ENCODE measurements at regions not wholly inside any gene's neighbourhood (a gene's known extent, or its start where the extent isn't known, plus 50 kb on each side); places are given as distances from the start of the nearest gene placed in this dataset.
A peak's percentile ranks its signal among the peaks of the same experiment; 100 is the strongest.

DNA sequence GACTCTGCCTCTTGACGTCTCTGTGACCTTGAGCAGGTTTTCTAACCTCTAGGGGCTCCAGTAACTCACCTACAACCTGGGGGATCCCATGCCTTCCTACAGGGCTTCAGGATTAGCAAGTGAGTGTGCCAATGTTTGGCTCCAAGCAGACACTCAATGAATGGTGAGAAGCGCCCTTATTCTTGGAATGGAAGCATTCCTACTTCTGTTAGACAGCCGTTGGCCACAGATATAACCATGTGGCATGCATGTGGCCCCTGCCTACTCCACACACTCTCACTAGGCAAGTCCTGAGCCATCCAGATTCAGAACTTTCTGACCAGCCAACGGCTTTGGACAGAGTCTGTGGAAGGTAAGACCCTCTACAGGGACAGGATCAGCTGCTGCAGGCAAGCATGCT, 108.9 kb upstream of the LYZL2 start:
- peaks cover 4% of the 10 kb centered on the region for H3K4me1 Mint-ChIP-seq (ENCODE audit: low read depth, unreplicated experiment)
- no peak overlapping the region for H3K27ac Mint-ChIP-seq (ENCODE audit: unreplicated experiment)
- no peak overlapping the region for H3K4me3 Mint-ChIP-seq (ENCODE audit: unreplicated experiment)
- Histone ChIP-seq H3K36me3 (ENCODE audit: insufficient read depth, low read length) (no peaks in the 10 kb centered on the region), H4K20me1 (ENCODE audit: insufficient read depth, low read length) (no peaks in the 10 kb centered on the region), H3K9ac (ENCODE audit: low read length) (no peak overlapping the region), H3K27ac (ENCODE audit: low read depth, low read length) (no peak overlapping the region), H3K4me2 (ENCODE audit: low read length) (no peak overlapping the region), H3K79me2 (ENCODE audit: insufficient read depth, low read length) (no peaks in the 10 kb centered on the region), H3K4me3 (ENCODE audit: insufficient read depth, low read depth, low read length) (no peak overlapping the region), H2AFZ (ENCODE audit: low read depth, low read length) (no peak overlapping the region), H3K27me3 (ENCODE audit: insufficient read depth, low read length) (no peaks in the 10 kb centered on the region), H3K9me3 (ENCODE audit: insufficient read depth, low read depth, low read length) (no peaks in the 10 kb centered on the region), H3K4me1 (ENCODE audit: insufficient read depth, low read length) (peaks cover 10% of the 10 kb centered on the region)
- no peaks in the 10 kb centered on the region for H3K9me3 Mint-ChIP-seq (ENCODE audit: unreplicated experiment)
- no peak for TF ChIP-seq EZH2 (IDR thresholded peaks at IDR 0.05; ENCODE audit: insufficient read depth, low read length)
- TF ChIP-seq, protein P1, sequence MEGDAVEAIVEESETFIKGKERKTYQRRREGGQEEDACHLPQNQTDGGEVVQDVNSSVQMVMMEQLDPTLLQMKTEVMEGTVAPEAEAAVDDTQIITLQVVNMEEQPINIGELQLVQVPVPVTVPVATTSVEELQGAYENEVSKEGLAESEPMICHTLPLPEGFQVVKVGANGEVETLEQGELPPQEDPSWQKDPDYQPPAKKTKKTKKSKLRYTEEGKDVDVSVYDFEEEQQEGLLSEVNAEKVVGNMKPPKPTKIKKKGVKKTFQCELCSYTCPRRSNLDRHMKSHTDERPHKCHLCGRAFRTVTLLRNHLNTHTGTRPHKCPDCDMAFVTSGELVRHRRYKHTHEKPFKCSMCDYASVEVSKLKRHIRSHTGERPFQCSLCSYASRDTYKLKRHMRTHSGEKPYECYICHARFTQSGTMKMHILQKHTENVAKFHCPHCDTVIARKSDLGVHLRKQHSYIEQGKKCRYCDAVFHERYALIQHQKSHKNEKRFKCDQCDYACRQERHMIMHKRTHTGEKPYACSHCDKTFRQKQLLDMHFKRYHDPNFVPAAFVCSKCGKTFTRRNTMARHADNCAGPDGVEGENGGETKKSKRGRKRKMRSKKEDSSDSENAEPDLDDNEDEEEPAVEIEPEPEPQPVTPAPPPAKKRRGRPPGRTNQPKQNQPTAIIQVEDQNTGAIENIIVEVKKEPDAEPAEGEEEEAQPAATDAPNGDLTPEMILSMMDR (IDR thresholded peaks at IDR 0.05; ENCODE audit: insufficient read depth, low read depth, low read length), result no peak
- DNase-seq (ENCODE audit: low read depth), result no peak
- H3K27me3 Mint-ChIP-seq (ENCODE audit: low read depth, unreplicated experiment), result peaks cover 6% of the 10 kb centered on the region
- no peak for FAIRE-seq
- no peaks in the 10 kb centered on the region for H3K36me3 Mint-ChIP-seq (ENCODE audit: low read depth, unreplicated experiment)

GRCh38 chr10:30737931-30738391, 108.4 kb upstream of the LYZL2 start:
- no peaks in the 10 kb centered on the region for H3K27me3 ChIP-seq (ENCODE audit: insufficient read depth, low read length)
- Mint-ChIP-seq H3K27me3 (ENCODE audit: low read depth, unreplicated experiment) (peaks cover 6% of the 10 kb centered on the region), H3K9me3 (ENCODE audit: unreplicated experiment) (no peaks in the 10 kb centered on the region), H3K27ac (ENCODE audit: unreplicated experiment) (peak overlapping the region; percentile 34), H3K4me3 (ENCODE audit: unreplicated experiment) (no peak overlapping the region), H3K36me3 (ENCODE audit: low read depth, unreplicated experiment) (no peaks in the 10 kb centered on the region), H3K4me1 (ENCODE audit: low read depth, unreplicated experiment) (peaks cover 4% of the 10 kb centered on the region)
- H3K4me3 ChIP-seq (ENCODE audit: insufficient read depth, low read depth, low read length), result no peak overlapping the region
- no peak overlapping the region for H3K9ac ChIP-seq (ENCODE audit: low read length)
- no peak for FAIRE-seq
- H3K4me2 ChIP-seq (ENCODE audit: low read length), result no peak overlapping the region
- H3K4me1 ChIP-seq (ENCODE audit: insufficient read depth, low read length), result peaks cover 10% of the 10 kb centered on the region
- no peak overlapping the region for H3K27ac ChIP-seq (ENCODE audit: low read depth, low read length)
- no peaks in the 10 kb centered on the region for H3K9me3 ChIP-seq (ENCODE audit: insufficient read depth, low read depth, low read length)
- H3K79me2 ChIP-seq (ENCODE audit: insufficient read depth, low read length), result no peaks in the 10 kb centered on the region
- H2AFZ ChIP-seq (ENCODE audit: low read depth, low read length), result no peak overlapping the region
- H3K36me3 ChIP-seq (ENCODE audit: insufficient read depth, low read length), result no peaks in the 10 kb centered on the region
- TF ChIP-seq, protein P1 (IDR thresholded peaks at IDR 0.05; ENCODE audit: insufficient read depth, low read depth, low read length), result no peak
- TF ChIP-seq EZH2 (IDR thresholded peaks at IDR 0.05; ENCODE audit: insufficient read depth, low read length), result no peak
- no peak for DNase-seq (ENCODE audit: low read depth)
- H4K20me1 ChIP-seq (ENCODE audit: insufficient read depth, low read length), result no peaks in the 10 kb centered on the region

DNA sequence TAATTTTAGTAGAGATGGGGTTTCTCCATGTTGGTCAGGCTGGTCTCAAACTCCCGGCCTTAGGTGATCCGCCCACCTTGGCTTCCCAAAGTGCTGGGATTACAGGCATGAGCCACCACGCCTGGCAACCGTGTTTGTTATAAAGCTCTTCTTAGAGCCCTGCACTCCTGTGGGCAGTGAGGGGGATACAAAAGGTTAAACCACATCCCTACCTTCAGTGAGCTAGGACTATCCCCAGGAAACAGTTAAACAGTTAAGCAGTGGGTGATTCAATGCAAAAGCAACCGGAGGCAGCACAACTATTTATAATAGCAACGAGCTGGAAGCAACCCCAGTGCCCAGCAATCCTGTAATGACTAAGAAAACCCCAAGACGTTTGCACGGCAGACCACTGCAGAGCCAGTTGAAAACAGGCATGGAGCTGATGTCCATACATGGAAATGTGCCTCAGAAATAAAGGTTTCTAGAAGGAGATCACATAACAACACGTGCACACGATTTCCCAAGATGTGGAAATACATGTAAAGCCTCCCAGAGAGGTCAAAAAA, 107.2 kb upstream of the LYZL2 start:
- DNase-seq (ENCODE audit: low read depth), result peak; percentile 100
- peak overlapping the region; percentile 93 for H3K27ac Mint-ChIP-seq (ENCODE audit: unreplicated experiment)

More for the DNA sequence above, 107.2 kb upstream of the LYZL2 start:
- TF ChIP-seq, protein P1 (IDR thresholded peaks at IDR 0.05; ENCODE audit: insufficient read depth, low read depth, low read length), result no peak
- no peak for TF ChIP-seq EZH2 (IDR thresholded peaks at IDR 0.05; ENCODE audit: insufficient read depth, low read length)
- Histone ChIP-seq H3K4me3 (ENCODE audit: insufficient read depth, low read depth, low read length) (no peak overlapping the region), H3K4me2 (ENCODE audit: low read length) (no peak overlapping the region), H2AFZ (ENCODE audit: low read depth, low read length) (no peak overlapping the region), H3K27me3 (ENCODE audit: insufficient read depth, low read length) (no peaks in the 10 kb centered on the region), H4K20me1 (ENCODE audit: insufficient read depth, low read length) (no peaks in the 10 kb centered on the region), H3K27ac (ENCODE audit: low read depth, low read length) (peak overlapping the region; percentile 68), H3K9me3 (ENCODE audit: insufficient read depth, low read depth, low read length) (peaks cover 5% of the 10 kb centered on the region), H3K36me3 (ENCODE audit: insufficient read depth, low read length) (no peaks in the 10 kb centered on the region), H3K4me1 (ENCODE audit: insufficient read depth, low read length) (peaks cover 10% of the 10 kb centered on the region), H3K79me2 (ENCODE audit: insufficient read depth, low read length) (no peaks in the 10 kb centered on the region), H3K9ac (ENCODE audit: low read length) (peak overlapping the region; percentile 23)
- Mint-ChIP-seq H3K27me3 (ENCODE audit: low read depth, unreplicated experiment) (peaks cover 3% of the 10 kb centered on the region), H3K36me3 (ENCODE audit: low read depth, unreplicated experiment) (no peaks in the 10 kb centered on the region), H3K9me3 (ENCODE audit: unreplicated experiment) (no peaks in the 10 kb centered on the region), H3K4me3 (ENCODE audit: unreplicated experiment) (no peak overlapping the region), H3K4me1 (ENCODE audit: low read depth, unreplicated experiment) (peaks cover 4% of the 10 kb centered on the region)
- peak; percentile 100 for FAIRE-seq

Measured in astrocyte (in vitro differentiated cells and primary cell).